Kidney (tissue), 13 donors: ENCODE measurements at regions not wholly inside any gene's neighbourhood (a gene's known extent, or its start where the extent isn't known, plus 50 kb on each side); places are given as distances from the start of the nearest gene placed in this dataset.

Experiments
- DNase-seq, 5 donors: peaks; one replicate each; pipeline ENCODE4 v3.0.0-alpha.2; 2013 to 2020
- FAIRE-seq: peaks from 2 replicates; lab custom pipeline; 2012; peaks lifted over from hg19 to GRCh38; lab: Jason Lieb, UNC
- H3K27ac ChIP-seq, 2 donors: one replicate each; pipeline ENCODE4 v1.7.0; 2013; ENCODE audit warnings: low read depth in 2 of 2, low read length in 2 of 2, inconsistent platforms in 1 of 2
- H3K27me3 ChIP-seq: one replicate; pipeline ENCODE4 v1.7.1; 2013; ENCODE audit warnings: low read length, inconsistent platforms; ENCODE audit not compliant: control insufficient read depth, insufficient read depth
- H3K36me3 ChIP-seq, 3 donors: one replicate each; pipeline versions ENCODE4 v1.7.0 to v1.7.1; 2013; ENCODE audit warnings: low read length in 3 of 3, control low read depth in 1 of 3, inconsistent platforms in 1 of 3; ENCODE audit not compliant: insufficient read depth in 3 of 3, control insufficient read depth in 2 of 3
- H3K4me1 ChIP-seq, 3 donors: one replicate each; pipeline versions ENCODE4 v1.7.0 to v1.7.1; 2013; ENCODE audit warnings: low read length in 3 of 3, inconsistent platforms in 1 of 3, low read depth in 1 of 3; ENCODE audit not compliant: control insufficient read depth in 2 of 3, insufficient read depth in 2 of 3
- H3K4me3 ChIP-seq, 3 donors: one replicate each; pipeline versions ENCODE4 v1.7.0 to v1.8.1; 2013; ENCODE audit warnings: low read length in 3 of 3, control low read depth in 1 of 3, inconsistent platforms in 1 of 3
- H3K9ac ChIP-seq, 3 donors: one replicate each; pipeline versions ENCODE4 v1.7.0 to v1.7.1; 2013; ENCODE audit warnings: low read length in 3 of 3, control low read depth in 1 of 3, inconsistent platforms in 1 of 3
- H3K9me3 ChIP-seq, 3 donors: one replicate each; pipeline versions ENCODE4 v1.7.0 to v1.7.1; 2013; ENCODE audit warnings: low read length in 3 of 3, control low read depth in 1 of 3, inconsistent platforms in 1 of 3; ENCODE audit not compliant: control insufficient read depth in 2 of 3, insufficient read depth in 1 of 3
- intact Hi-C: fragments of 100-400 bp; cut with DNase I; formaldehyde crosslinking; loops from one replicate; pipeline ENCODE4 v1.11.1; 2022
- TF ChIP-seq, protein P1 (sequence below): IDR thresholded peaks from 3 replicates; pipeline ENCODE4 v1.5.1; 2012; ENCODE audit warnings: mild to moderate bottlenecking, moderate library complexity, borderline replicate concordance; ENCODE audit not compliant: insufficient read depth; ENCODE audit errors: extremely low read depth
- donor health status: control.
- donor health status: control.
- donor health status: control.
- donor health status: control.
- donor health status: control.
- donor health status: DM: yes; HTN: yes; CAD: no.
- donor health status: Normal renal cell carcinoma (clear cell type).

DNA sequence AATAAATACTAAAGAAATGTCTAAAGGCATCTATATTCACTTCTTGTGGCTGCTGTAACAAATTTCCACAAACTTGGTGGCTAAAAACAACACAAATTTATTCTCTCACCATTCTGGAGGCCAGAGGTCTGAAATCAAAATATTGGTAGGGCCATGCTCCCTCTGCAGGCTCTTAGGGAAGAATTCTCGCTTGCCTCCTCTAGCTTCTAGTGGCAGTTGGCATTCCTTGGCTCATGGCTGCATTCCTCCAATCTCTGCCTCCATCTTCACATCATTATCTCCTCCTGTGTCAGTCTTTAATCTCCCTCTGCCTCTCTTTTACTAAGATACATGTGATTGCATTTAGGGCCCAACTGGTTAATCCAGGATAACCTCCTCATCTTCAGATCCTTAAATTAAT is 54.1 kb upstream of the RFXAP start:
- DNase-seq, result no peak
- H3K27me3 ChIP-seq, result no peaks in the 10 kb centered on the region
- no peak overlapping the region for H3K4me3 ChIP-seq
- no peaks in the 10 kb centered on the region for H3K36me3 ChIP-seq
- no peaks in the 10 kb centered on the region for H3K4me1 ChIP-seq
- intact Hi-C loops, result no loop called here
- FAIRE-seq, result no peak
- H3K9me3 ChIP-seq, result peaks cover 0 to 6% (median 2%) of the 10 kb centered on the region in 3 donors
- TF ChIP-seq, protein P1, sequence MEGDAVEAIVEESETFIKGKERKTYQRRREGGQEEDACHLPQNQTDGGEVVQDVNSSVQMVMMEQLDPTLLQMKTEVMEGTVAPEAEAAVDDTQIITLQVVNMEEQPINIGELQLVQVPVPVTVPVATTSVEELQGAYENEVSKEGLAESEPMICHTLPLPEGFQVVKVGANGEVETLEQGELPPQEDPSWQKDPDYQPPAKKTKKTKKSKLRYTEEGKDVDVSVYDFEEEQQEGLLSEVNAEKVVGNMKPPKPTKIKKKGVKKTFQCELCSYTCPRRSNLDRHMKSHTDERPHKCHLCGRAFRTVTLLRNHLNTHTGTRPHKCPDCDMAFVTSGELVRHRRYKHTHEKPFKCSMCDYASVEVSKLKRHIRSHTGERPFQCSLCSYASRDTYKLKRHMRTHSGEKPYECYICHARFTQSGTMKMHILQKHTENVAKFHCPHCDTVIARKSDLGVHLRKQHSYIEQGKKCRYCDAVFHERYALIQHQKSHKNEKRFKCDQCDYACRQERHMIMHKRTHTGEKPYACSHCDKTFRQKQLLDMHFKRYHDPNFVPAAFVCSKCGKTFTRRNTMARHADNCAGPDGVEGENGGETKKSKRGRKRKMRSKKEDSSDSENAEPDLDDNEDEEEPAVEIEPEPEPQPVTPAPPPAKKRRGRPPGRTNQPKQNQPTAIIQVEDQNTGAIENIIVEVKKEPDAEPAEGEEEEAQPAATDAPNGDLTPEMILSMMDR, result no peak
- H3K9ac ChIP-seq, result no peak overlapping the region
- no peak overlapping the region for H3K27ac ChIP-seq

- FAIRE-seq, result no peak
- Histone ChIP-seq H3K9me3 (peaks cover 0 to 6% (median 2%) of the 10 kb centered on the region in 3 donors), H3K27ac (no peak overlapping the region), H3K4me3 (no peak overlapping the region), H3K36me3 (no peaks in the 10 kb centered on the region), H3K9ac (no peak overlapping the region), H3K4me1 (no peaks in the 10 kb centered on the region), H3K27me3 (no peaks in the 10 kb centered on the region)
- intact Hi-C loops, result no loop called here
- TF ChIP-seq, protein P1, result no peak
- DNase-seq, result no peak
Observed at GRCh38 chr13:36766295-36766694, 52.7 kb upstream of the RFXAP start.

GRCh38 chr13:36767276-36767675 is 51.7 kb upstream of the RFXAP start:
- no peak overlapping the region for H3K4me3 ChIP-seq
- H3K9ac ChIP-seq, result no peak overlapping the region
- FAIRE-seq (no peak), DNase-seq (no peak)
- H3K36me3 ChIP-seq, result no peaks in the 10 kb centered on the region
- intact Hi-C loops, result no loop called here
- TF ChIP-seq, protein P1, result no peak
- H3K4me1 ChIP-seq, result no peaks in the 10 kb centered on the region
- no peak overlapping the region for H3K27ac ChIP-seq
- H3K9me3 ChIP-seq, result peaks cover 0 to 6% (median 2%) of the 10 kb centered on the region in 3 donors
- no peaks in the 10 kb centered on the region for H3K27me3 ChIP-seq

DNA sequence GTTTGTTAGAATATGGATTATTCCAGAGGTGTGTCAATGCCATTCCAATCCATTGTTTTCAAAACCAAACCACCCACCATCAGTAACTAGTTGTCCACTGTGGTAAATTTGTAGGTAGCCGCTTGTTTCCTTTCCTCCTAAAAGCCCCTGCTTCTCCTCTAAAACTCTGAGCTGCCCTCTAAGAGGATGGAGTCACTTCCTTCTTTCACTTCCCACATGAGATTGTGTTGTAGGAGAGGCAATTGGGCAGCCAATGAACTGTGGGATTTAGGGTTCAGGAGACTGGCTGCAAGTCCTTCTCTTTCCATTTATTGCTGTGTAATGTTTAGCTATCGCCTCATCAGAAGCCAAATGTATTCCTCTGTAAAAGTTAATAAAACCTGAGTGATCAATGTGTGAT is 49.9 kb upstream of the RFXAP start:
- Histone ChIP-seq H3K9me3 (peaks cover 0 to 6% (median 2%) of the 10 kb centered on the region in 3 donors), H3K27ac (no peak overlapping the region), H3K4me3 (no peak overlapping the region), H3K4me1 (no peaks in the 10 kb centered on the region), H3K36me3 (no peaks in the 10 kb centered on the region), H3K27me3 (no peaks in the 10 kb centered on the region), H3K9ac (no peak overlapping the region)
- intact Hi-C loops, result no loop called here
- TF ChIP-seq, protein P1, result no peak
- DNase-seq (no peak), FAIRE-seq (no peak)
